ENCODE measurements at regions not wholly inside any gene's neighbourhood (a gene's known extent, or its start where the extent isn't known, plus 50 kb on each side); places are given as distances from the start of the nearest gene placed in this dataset.
"Not testable (repeated sequence)": the region's sequence is repeated elsewhere in the genome, so short reads cannot be mapped to it uniquely, and the experiment has no call there.

- DNase-seq = no peak
These were observed 552.5 kb downstream of the INSC start for GRCh38 chr11:15667127-15667725.

DNA sequence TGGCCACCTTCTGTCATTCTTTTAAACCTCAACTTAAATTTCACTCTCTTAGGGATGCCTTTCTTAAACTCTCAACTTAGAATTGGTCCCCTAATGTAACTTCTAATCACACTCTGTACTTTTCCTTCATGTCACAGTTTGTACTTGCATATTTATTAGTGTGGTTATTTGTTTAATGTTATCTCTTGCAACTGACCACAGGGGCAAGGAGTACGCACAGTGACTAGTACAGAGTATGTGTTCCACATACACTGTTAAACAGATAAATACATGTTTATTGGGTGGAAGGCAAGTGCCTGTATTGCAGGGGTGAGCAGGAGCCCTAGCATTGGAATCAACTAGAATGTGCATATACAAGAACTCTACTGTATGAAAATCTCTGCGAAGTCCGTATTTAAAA lies 554.0 kb downstream of the INSC start:
- no peak for DNase-seq

DNA sequence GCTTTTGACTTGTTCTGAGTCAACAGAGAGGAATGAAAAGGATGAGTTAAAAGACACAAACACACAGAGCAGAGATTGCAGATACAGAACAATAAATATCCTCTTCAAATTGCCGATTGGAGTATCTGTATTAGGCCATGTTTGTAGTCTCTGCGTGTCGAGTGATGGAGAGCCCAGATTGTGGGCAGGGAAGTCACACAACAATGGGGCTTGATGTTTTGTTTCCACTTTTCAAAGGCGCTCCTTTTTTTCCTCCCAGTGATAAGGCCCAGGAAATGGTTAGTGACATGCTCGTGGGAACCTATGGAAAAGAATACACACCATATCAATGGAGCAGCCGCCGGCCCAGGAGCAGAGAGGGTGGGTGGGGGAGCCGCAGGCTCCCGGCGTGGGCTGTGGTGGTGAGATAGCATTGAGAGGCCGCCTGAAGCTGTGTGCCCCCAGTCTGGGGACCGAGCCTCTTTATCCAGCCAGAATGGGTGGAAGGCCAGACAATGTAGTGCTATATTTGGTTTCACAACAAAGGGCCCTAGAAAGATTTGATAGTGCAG lies 555.9 kb downstream of the INSC start:
- no peak for DNase-seq

DNA sequence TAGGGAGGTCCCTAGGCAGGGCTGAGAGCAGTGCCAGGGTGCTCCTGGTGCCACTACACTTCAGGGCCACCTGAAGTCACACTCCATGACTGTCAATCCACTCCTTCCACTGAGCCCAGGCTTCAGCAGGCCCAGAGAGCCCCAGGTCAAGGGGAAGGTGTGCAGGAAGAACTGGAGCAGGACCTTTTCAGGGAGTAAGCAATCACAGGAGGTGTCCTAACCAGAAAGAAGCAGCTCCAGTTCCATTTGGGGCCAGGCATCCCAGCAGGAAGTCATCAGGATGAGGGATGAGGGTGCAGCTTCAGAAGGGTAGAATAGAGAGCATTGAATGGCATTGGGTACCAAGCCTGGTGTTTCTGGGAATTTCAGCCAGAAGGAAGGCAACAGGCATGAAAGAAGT lies 556.5 kb downstream of the INSC start:
- no peak for DNase-seq

- DNase-seq = no peak
These were observed 558.1 kb downstream of the INSC start for GRCh38 chr11:15672825-15673224.

- DNase-seq = no peak
These were observed 558.7 kb downstream of the INSC start for GRCh38 chr11:15673408-15673831.

GRCh38 chr11:15674756-15675155 lies 560.0 kb downstream of the INSC start:
- no peak for DNase-seq

DNA sequence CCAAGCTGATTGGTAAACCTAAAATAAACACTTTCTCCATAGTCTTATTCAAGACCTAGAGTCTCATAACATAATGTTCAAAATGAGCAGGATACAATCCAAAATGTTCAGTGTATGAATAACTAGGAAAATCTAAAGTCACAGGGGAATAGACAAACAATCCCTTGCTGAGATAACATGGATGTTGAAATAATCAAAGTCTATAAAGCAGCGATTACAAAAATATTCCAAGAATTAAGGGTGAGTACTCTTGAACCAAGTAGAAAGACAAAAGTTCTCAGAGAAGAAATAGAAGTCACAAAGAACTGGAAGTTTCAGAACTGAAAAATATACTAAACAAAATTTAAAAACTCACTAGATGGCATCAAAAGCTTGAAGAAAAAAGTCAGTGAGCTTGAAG lies 561.0 kb downstream of the INSC start:
- DNase-seq = no peak

DNA sequence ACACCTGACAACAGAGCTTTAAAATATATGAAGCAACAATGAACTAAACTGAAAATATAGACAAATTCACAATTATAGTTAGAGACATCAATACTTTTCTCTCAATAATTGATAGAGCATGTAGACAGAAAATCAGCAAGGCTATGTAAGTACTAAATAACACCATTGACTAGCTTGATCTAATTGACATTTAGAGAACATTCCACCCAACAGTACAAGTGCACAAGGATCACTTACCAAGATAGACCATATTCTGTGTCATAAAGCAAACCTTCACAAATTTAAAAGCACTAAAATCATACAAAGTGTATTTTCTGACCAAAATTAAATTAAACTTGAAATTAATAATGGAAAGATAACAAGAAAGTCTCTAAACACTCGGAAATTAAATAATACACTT lies 562.5 kb downstream of the INSC start:
- no peak for DNase-seq

GRCh38 chr11:15683528-15683927 lies 568.8 kb downstream of the INSC start:
- no peak for DNase-seq

GRCh38 chr11:15685306-15685705 lies 570.6 kb downstream of the INSC start:
- DNase-seq = no peak

- not testable (repeated sequence) for DNase-seq
These were observed 571.5 kb downstream of the INSC start for GRCh38 chr11:15686259-15686658.

GRCh38 chr11:15687342-15687741 lies 572.6 kb downstream of the INSC start:
- no peak for DNase-seq

GRCh38 chr11:15688351-15688792 lies 573.6 kb downstream of the INSC start:
- DNase-seq = peak; percentile 39

DNA sequence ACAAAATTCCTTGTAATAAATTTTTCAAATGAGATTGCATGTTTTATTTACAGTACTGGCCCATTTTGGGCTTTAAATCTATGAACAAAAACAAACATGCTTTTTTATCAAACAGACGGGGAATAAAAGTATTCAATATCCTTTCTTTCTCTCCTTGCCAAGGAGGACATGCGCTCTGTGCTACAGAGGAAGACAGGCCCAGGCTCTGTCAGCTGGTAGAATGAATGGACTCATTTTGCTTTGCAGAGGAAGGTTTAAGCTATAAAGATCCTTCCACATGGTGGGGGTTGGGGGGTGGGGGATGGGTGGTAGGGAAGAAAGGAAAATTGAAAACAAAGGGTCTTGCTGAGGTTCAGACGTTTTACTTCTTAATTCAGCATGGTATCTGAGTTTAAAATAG lies 575.6 kb downstream of the INSC start:
- no peak for DNase-seq

- DNase-seq = no peak
These were observed 578.0 kb downstream of the INSC start for GRCh38 chr11:15692739-15693138.

GRCh38 chr11:15695096-15695721 lies 580.5 kb downstream of the INSC start:
- no peak for DNase-seq

GRCh38 chr11:15696069-15696468 lies 581.3 kb downstream of the INSC start:
- DNase-seq = no peak

DNA sequence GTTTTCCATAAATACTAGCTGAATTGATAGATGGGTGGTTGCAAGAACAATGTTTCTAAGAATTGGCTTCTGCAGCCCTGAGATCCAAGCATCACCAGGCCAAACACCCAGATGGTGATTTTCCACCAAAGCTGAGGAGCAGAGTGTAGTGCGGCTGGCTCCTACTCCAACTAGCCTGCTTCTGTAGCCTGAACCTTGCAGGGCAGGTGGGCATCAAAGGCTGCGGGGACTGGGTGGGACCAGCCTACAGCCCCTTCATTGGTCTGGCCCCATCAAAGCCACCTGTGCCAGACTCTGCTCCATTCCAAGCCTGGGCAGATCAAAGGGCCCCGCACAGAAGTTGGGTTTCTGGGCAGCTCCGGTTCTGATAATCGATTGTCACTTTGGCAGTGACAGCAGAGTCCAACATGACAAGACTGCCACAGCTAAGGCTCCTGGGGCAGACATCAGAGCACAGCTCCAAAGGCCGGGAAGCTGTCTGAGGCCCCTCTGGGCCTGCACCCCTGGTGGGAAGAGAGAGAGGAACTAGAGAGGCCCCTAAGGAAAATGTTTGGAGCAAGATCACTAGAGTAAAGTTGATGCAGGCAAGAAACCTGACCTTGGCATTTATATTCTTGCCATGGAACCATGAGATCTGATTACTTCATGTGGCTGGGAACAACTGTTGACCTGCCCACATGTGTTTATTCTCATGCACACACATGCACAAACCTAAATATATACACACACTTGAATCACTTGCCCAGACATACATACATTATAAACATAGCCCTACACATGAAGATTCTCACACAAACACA lies 582.9 kb downstream of the INSC start:
- DNase-seq = no peak

- DNase-seq = no peak
These were observed 584.1 kb downstream of the INSC start for GRCh38 chr11:15698855-15699254.

DNA sequence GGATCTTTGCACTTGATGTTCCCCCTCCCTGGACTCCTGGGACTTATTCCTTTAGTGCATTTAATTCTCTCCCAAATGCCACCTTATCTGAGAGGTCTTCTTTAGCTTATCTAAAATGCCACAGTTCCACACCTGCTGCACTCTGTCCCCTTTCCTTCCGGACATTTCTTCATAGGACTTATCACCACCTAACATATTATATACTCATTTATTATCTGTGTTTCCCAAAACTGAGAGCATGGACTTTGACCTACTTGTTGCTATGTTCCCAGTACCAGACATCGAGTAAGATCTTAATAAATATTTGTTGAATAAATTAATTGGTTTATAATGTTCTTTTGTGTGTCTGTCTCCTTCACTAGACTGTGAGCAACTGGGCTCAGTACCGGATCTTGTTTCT lies 585.3 kb downstream of the INSC start:
- no peak for DNase-seq

DNA sequence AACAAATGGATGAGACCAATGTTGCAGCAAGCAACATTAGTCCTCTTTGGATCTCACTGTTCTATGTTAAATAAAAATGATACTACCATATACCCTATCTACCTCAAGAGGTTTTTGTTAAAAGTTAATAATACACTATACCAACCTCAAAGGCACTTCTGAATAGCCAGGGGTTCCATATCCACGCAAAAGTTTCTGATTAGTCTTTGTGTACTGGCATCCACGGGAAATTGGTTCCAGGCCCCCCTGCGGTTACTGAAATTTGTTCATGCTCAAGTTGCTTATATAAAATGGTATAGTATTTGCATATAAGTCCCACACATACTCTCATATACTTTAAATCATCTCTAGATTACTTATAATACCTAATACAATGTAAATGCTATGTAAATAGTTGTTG lies 585.7 kb downstream of the INSC start:
- no peak for DNase-seq

- DNase-seq = no peak
These were observed 589.3 kb downstream of the INSC start for GRCh38 chr11:15704064-15704463.

- no peak for DNase-seq
These were observed 589.8 kb downstream of the INSC start for GRCh38 chr11:15704556-15704955.
